ENCODE measurements at regions not wholly inside any gene's neighbourhood (a gene's known extent, or its start where the extent isn't known, plus 50 kb on each side); places are given as distances from the start of the nearest gene placed in this dataset.

DNA sequence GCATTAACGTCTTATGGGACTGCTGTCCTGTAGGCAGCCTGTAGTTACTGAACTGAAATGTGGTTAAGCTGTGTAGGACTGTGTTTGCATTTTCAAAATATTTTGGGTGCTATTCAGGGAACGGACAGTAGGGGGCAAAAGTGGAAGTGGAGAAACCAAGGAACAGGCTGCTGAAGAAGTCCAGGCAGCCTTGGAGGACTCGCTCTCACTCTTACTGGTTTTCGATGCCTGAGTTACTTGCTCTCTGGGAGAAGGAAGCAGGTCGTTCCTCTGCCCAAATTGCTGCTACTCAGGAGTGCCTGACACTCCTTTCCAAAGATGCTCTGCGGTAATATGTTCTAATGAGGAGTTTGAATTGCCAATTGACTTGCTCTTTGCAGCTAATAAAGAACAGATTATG lies 64.5 kb upstream of the RBFOX1 start:
- CTCF ChIA-PET, result interaction anchor here (0.8 kb wide), 1 partner anchor 71 kb away, joined by 5 read pairs; no protein-coding TSS in a partner anchor

DNA sequence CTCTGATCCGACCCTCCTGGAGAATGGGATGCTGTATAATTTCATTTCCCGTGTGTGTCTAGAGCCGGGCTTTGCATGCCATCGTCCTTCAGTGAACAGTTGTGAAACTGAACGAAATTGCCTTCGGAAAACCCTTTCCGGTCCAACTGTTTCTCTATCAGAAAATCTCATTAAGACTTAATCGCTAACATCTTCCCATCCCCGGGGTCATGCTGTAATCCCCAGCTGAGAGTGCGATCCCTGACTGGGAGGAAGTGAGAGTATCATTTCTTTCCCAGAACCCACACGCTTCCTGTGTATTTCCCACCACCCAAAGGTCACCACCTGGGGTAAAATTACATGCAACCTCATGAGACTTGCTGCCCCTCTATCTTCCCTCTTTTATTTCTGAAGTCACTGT lies 75.6 kb upstream of the RBFOX1 start:
- TF ChIP-seq, protein P1, sequence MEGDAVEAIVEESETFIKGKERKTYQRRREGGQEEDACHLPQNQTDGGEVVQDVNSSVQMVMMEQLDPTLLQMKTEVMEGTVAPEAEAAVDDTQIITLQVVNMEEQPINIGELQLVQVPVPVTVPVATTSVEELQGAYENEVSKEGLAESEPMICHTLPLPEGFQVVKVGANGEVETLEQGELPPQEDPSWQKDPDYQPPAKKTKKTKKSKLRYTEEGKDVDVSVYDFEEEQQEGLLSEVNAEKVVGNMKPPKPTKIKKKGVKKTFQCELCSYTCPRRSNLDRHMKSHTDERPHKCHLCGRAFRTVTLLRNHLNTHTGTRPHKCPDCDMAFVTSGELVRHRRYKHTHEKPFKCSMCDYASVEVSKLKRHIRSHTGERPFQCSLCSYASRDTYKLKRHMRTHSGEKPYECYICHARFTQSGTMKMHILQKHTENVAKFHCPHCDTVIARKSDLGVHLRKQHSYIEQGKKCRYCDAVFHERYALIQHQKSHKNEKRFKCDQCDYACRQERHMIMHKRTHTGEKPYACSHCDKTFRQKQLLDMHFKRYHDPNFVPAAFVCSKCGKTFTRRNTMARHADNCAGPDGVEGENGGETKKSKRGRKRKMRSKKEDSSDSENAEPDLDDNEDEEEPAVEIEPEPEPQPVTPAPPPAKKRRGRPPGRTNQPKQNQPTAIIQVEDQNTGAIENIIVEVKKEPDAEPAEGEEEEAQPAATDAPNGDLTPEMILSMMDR (IDR thresholded peaks at IDR 0.05; ENCODE audit: low read depth, low read length), result no peak
- H3K27me3 ChIP-seq (ENCODE audit: control insufficient read depth, insufficient read depth, low read length), result no peaks in the 10 kb centered on the region
- DNase-seq (ENCODE audit: low read depth, low spot score), result no peak
- peaks cover 16% of the 10 kb centered on the region; the same call in 1 of the 2 replicates for H3K9me3 ChIP-seq (ENCODE audit: control insufficient read depth, insufficient read depth, low read length)
- H3K27ac ChIP-seq (ENCODE audit: low read depth, low read length), result no peak overlapping the region
- no peak overlapping the region for H3K4me3 ChIP-seq (ENCODE audit: low read depth, low read length)
- POLR2A ChIA-PET, result no interaction called here
- CTCF ChIA-PET, result no interaction called here

More for the DNA sequence above, 64.5 kb upstream of the RBFOX1 start:
- Histone ChIP-seq H3K27ac (ENCODE audit: low read depth, low read length) (no peak overlapping the region), H3K4me3 (ENCODE audit: low read depth, low read length) (no peak overlapping the region), H3K27me3 (ENCODE audit: control insufficient read depth, insufficient read depth, low read length) (no peaks in the 10 kb centered on the region), H3K9me3 (ENCODE audit: control insufficient read depth, insufficient read depth, low read length) (peaks cover 43% of the 10 kb centered on the region)
- POLR2A ChIA-PET, result no interaction called here
- no peak for DNase-seq (ENCODE audit: low read depth, low spot score)
- TF ChIP-seq, protein P1 (IDR thresholded peaks at IDR 0.05; ENCODE audit: low read depth, low read length), result no peak

DNA sequence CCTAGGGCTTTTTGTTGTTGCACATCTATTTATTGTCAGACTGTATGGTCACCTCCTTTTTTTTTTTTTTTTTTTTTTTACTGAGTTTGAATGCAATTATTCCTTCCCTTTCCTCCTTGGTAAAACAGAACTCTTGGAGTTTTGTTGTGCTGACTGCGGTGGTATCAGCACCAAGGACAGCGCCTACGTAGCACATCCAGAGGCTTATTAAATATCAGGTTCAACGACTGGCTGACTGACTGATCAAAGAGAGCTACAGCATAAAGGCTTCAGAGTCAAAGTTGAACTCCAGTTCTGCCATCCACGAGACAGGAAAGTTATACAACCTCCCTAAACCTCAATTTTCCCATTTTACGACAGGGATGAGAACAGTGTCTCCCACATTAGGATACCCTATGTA lies 86.1 kb upstream of the RBFOX1 start:
- ChIA-PET CTCF (no interaction called here), POLR2A (no interaction called here)
- TF ChIP-seq, protein P1 (IDR thresholded peaks at IDR 0.05; ENCODE audit: low read depth, low read length), result no peak
- DNase-seq (ENCODE audit: low read depth, low spot score), result no peak
- Histone ChIP-seq H3K27ac (ENCODE audit: low read depth, low read length) (no peak overlapping the region), H3K4me3 (ENCODE audit: low read depth, low read length) (no peak overlapping the region), H3K9me3 (ENCODE audit: control insufficient read depth, insufficient read depth, low read length) (peaks cover 23% of the 10 kb centered on the region; the same call in 1 of the 2 replicates), H3K27me3 (ENCODE audit: control insufficient read depth, insufficient read depth, low read length) (no peaks in the 10 kb centered on the region)

DNA sequence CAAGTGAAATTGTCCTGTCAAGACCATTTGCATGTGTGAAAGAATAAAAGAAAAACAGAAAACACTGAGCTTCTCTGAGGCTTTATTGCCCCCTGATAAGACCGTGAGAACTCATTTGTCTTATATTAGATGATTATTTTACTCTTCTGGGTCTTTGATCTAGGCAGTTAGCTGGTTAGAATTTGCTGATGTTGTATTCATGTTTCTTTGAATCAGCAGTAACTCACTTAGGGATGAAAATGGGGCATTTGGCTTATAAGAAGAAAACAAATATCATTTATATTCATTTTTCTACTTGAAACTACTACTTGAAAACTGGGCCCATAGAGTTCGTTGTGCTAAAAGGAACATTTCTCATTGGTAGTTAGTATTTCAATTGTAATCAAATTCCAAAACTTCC lies 93.1 kb upstream of the RBFOX1 start:
- Histone ChIP-seq H3K4me3 (ENCODE audit: low read depth, low read length) (no peak overlapping the region), H3K27me3 (ENCODE audit: control insufficient read depth, insufficient read depth, low read length) (no peaks in the 10 kb centered on the region), H3K9me3 (ENCODE audit: control insufficient read depth, insufficient read depth, low read length) (peaks cover 17% of the 10 kb centered on the region; the same call in 1 of the 2 replicates), H3K27ac (ENCODE audit: low read depth, low read length) (no peak overlapping the region)
- TF ChIP-seq, protein P1 (IDR thresholded peaks at IDR 0.05; ENCODE audit: low read depth, low read length), result no peak
- ChIA-PET CTCF (no interaction called here), POLR2A (no interaction called here)
- no peak for DNase-seq (ENCODE audit: low read depth, low spot score)

DNA sequence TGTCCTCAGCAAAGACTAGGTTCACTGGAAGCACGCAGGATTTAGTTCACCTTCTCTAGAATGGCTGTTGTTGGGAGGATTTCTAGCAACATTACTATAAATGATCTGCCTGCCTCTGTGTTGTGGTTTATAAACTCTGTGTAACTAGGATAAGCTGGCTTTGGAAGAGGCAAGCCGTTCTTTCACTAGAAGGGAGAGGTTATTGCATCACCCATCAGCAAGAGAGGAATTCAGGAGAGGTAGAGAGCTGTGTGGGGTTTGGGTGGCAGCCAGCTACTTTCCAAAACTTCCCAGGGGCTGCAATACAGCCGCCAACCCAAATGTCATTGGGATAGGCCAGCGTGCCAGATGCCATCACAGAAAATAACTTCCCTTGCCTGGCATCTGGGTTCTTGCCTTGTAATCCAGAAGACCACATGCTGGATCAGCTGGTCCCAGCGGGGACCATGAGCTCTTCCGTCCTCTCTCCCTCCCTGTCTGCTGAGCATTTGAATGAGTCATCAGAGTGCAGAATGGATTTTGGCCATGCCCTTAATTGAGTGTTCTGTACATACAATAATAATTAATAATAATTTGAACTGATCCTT lies 95.7 kb upstream of the RBFOX1 start:
- H3K27me3 ChIP-seq (ENCODE audit: control insufficient read depth, insufficient read depth, low read length), result no peaks in the 10 kb centered on the region
- CTCF ChIA-PET, result no interaction called here
- H3K9me3 ChIP-seq (ENCODE audit: control insufficient read depth, insufficient read depth, low read length), result peaks cover 8% of the 10 kb centered on the region; the same call in 1 of the 2 replicates
- no peak overlapping the region for H3K27ac ChIP-seq (ENCODE audit: low read depth, low read length)
- DNase-seq (ENCODE audit: low read depth, low spot score), result no peak
- POLR2A ChIA-PET, result no interaction called here
- TF ChIP-seq, protein P1 (IDR thresholded peaks at IDR 0.05; ENCODE audit: low read depth, low read length), result no peak
- H3K4me3 ChIP-seq (ENCODE audit: low read depth, low read length), result no peak overlapping the region
